ENCODE measurements at regions not wholly inside any gene's neighbourhood (a gene's known extent, or its start where the extent isn't known, plus 50 kb on each side); places are given as distances from the start of the nearest gene placed in this dataset.

DNA sequence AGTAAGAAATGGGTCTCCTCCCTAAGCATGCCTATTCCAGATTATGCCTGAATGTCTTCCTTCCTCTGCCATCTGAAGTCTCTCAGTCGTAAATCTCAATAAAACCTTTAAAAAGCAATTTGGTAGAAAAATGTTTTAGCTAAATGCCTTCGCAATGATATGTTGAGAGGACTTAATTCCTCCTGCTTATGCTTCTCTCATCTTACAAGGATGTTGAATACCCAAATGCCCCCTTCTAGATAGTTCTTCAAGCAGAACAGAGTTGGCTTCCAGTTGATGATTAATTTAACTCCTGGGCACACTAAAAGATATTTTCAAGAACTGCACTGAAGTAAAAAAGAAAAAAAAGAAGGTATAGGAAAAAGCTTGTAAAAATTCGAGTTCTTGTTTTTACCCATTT lies 275.0 kb upstream of the SPTLC3 start:
- H3K36me3 ChIP-seq (ENCODE audit: low read length), result no peaks in the 10 kb centered on the region
- no peak overlapping the region for H3K9ac ChIP-seq (ENCODE audit: low read length)
- H3K79me2 ChIP-seq (ENCODE audit: insufficient read depth, low read length), result no peaks in the 10 kb centered on the region
- TF ChIP-seq, protein P1, sequence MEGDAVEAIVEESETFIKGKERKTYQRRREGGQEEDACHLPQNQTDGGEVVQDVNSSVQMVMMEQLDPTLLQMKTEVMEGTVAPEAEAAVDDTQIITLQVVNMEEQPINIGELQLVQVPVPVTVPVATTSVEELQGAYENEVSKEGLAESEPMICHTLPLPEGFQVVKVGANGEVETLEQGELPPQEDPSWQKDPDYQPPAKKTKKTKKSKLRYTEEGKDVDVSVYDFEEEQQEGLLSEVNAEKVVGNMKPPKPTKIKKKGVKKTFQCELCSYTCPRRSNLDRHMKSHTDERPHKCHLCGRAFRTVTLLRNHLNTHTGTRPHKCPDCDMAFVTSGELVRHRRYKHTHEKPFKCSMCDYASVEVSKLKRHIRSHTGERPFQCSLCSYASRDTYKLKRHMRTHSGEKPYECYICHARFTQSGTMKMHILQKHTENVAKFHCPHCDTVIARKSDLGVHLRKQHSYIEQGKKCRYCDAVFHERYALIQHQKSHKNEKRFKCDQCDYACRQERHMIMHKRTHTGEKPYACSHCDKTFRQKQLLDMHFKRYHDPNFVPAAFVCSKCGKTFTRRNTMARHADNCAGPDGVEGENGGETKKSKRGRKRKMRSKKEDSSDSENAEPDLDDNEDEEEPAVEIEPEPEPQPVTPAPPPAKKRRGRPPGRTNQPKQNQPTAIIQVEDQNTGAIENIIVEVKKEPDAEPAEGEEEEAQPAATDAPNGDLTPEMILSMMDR (IDR thresholded peaks at IDR 0.05; ENCODE audit: insufficient read depth, low read length, poor library complexity, severe bottlenecking), result no peak
- TF ChIP-seq EZH2phosphoT487 (conservative IDR thresholded peaks at IDR 0.05; ENCODE audit: low read length), result no peak
- no peak overlapping the region for H2AFZ ChIP-seq (ENCODE audit: low read depth, low read length, severe bottlenecking)
- no peak overlapping the region for H3K4me2 ChIP-seq (ENCODE audit: low read depth, low read length, poor library complexity, severe bottlenecking)
- H3F3A ChIP-seq (ENCODE audit: insufficient read depth), result no peaks in the 10 kb centered on the region
- H3K27ac ChIP-seq (ENCODE audit: low read depth, low read length), result no peak overlapping the region
- no peak overlapping the region for H3K4me3 ChIP-seq (ENCODE audit: insufficient read depth, low read length, poor library complexity, severe bottlenecking)
- H3K27me3 ChIP-seq (ENCODE audit: low read length), result no peaks in the 10 kb centered on the region
- H4K20me1 ChIP-seq (ENCODE audit: low read depth, low read length), result no peaks in the 10 kb centered on the region
- H3K9me2 ChIP-seq (replicated peaks; ENCODE audit: insufficient read depth, low read length), result no peaks in the 10 kb centered on the region
- H3K9me3 ChIP-seq (ENCODE audit: insufficient read depth, low read length), result no peaks in the 10 kb centered on the region

- no peak overlapping the region for H2AFZ ChIP-seq (ENCODE audit: low read depth, low read length, severe bottlenecking)
- H3K27ac ChIP-seq (ENCODE audit: low read depth, low read length), result no peak overlapping the region
- no peaks in the 10 kb centered on the region for H4K20me1 ChIP-seq (ENCODE audit: low read depth, low read length)
- TF ChIP-seq, protein P1 (IDR thresholded peaks at IDR 0.05; ENCODE audit: insufficient read depth, low read length, poor library complexity, severe bottlenecking), result no peak
- no peak for TF ChIP-seq EZH2phosphoT487 (conservative IDR thresholded peaks at IDR 0.05; ENCODE audit: low read length)
- no peaks in the 10 kb centered on the region for H3K9me3 ChIP-seq (ENCODE audit: insufficient read depth, low read length)
- no peaks in the 10 kb centered on the region for H3K79me2 ChIP-seq (ENCODE audit: insufficient read depth, low read length)
- H3K27me3 ChIP-seq (ENCODE audit: low read length), result no peaks in the 10 kb centered on the region
- no peak overlapping the region for H3K9ac ChIP-seq (ENCODE audit: low read length)
- no peaks in the 10 kb centered on the region for H3K36me3 ChIP-seq (ENCODE audit: low read length)
- no peaks in the 10 kb centered on the region for H3F3A ChIP-seq (ENCODE audit: insufficient read depth)
- H3K4me2 ChIP-seq (ENCODE audit: low read depth, low read length, poor library complexity, severe bottlenecking), result no peak overlapping the region
- no peak overlapping the region for H3K4me3 ChIP-seq (ENCODE audit: insufficient read depth, low read length, poor library complexity, severe bottlenecking)
- no peaks in the 10 kb centered on the region for H3K9me2 ChIP-seq (replicated peaks; ENCODE audit: insufficient read depth, low read length)
Measured at GRCh38 chr20:12737497-12737896, 271.3 kb upstream of the SPTLC3 start.

- Histone ChIP-seq H3K9me3 (ENCODE audit: insufficient read depth, low read length) (no peaks in the 10 kb centered on the region), H3K36me3 (ENCODE audit: low read length) (no peaks in the 10 kb centered on the region), H3K27ac (ENCODE audit: low read depth, low read length) (no peak overlapping the region), H2AFZ (ENCODE audit: low read depth, low read length, severe bottlenecking) (no peak overlapping the region), H3K9me2 (replicated peaks; ENCODE audit: insufficient read depth, low read length) (no peaks in the 10 kb centered on the region), H3K4me3 (ENCODE audit: insufficient read depth, low read length, poor library complexity, severe bottlenecking) (no peak overlapping the region), H3F3A (ENCODE audit: insufficient read depth) (no peaks in the 10 kb centered on the region), H3K27me3 (ENCODE audit: low read length) (no peaks in the 10 kb centered on the region), H3K79me2 (ENCODE audit: insufficient read depth, low read length) (no peaks in the 10 kb centered on the region), H4K20me1 (ENCODE audit: low read depth, low read length) (no peaks in the 10 kb centered on the region), H3K9ac (ENCODE audit: low read length) (no peak overlapping the region), H3K4me2 (ENCODE audit: low read depth, low read length, poor library complexity, severe bottlenecking) (no peak overlapping the region)
- TF ChIP-seq, protein P1 (IDR thresholded peaks at IDR 0.05; ENCODE audit: insufficient read depth, low read length, poor library complexity, severe bottlenecking), result no peak
- TF ChIP-seq EZH2phosphoT487 (conservative IDR thresholded peaks at IDR 0.05; ENCODE audit: low read length), result no peak
Measured at GRCh38 chr20:12737900-12738299, 270.9 kb upstream of the SPTLC3 start.
